ENCODE measurements at regions not wholly inside any gene's neighbourhood (a gene's known extent, or its start where the extent isn't known, plus 50 kb on each side); places are given as distances from the start of the nearest gene placed in this dataset.

DNA sequence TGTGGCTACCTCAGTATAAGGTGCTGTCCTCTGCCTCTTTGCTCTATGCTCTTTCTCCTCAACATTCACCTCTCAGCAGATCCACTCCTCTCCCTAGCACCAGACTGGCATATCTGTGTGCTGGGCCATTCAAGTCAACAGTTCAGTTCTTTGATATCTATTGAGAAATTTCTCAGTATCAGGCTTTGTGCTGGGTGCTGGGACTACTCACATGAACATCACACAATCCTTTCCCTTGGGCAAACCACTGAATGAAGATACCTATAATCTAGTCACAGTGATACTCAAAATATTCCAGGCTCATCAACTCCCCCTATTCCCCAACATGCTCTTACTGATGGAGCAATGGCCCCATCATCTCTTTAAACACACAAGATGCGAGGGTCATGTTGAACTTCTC lies 120.8 kb downstream of the RPL22L1 start:
- Histone ChIP-seq H3K4me3 (no peak overlapping the region), H3K9me3 (replicated peaks in 1 of 3) (no peaks in the 10 kb centered on the region), H3K27ac (no peak overlapping the region), H3K4me1 (replicated peaks in 1 of 2) (peaks cover 4 to 7% of the 10 kb centered on the region in 2 donors), H3K36me3 (replicated peaks in 1 of 2) (no peaks in the 10 kb centered on the region), H3K27me3 (no peaks in the 10 kb centered on the region)
- DNase-seq: no peak
- 90 to 98% (median 93%) methylated on average over 1 of the region's 1 CpG for WGBS, 4 donors
- no peak for TF ChIP-seq POLR2A (IDR thresholded peaks at IDR 0.05)
- TF ChIP-seq, protein P1, sequence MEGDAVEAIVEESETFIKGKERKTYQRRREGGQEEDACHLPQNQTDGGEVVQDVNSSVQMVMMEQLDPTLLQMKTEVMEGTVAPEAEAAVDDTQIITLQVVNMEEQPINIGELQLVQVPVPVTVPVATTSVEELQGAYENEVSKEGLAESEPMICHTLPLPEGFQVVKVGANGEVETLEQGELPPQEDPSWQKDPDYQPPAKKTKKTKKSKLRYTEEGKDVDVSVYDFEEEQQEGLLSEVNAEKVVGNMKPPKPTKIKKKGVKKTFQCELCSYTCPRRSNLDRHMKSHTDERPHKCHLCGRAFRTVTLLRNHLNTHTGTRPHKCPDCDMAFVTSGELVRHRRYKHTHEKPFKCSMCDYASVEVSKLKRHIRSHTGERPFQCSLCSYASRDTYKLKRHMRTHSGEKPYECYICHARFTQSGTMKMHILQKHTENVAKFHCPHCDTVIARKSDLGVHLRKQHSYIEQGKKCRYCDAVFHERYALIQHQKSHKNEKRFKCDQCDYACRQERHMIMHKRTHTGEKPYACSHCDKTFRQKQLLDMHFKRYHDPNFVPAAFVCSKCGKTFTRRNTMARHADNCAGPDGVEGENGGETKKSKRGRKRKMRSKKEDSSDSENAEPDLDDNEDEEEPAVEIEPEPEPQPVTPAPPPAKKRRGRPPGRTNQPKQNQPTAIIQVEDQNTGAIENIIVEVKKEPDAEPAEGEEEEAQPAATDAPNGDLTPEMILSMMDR (IDR thresholded peaks at IDR 0.05): no peak
- intact Hi-C loops (cut with DNase I): no loop called here

GRCh38 chr3:170746175-170746942 lies 123.6 kb downstream of the RPL22L1 start:
- no peak for TF ChIP-seq POLR2A (IDR thresholded peaks at IDR 0.05)
- TF ChIP-seq, protein P1 (IDR thresholded peaks at IDR 0.05): no peak
- intact Hi-C loops (cut with DNase I): no loop called here
- Histone ChIP-seq H3K27me3 (no peaks in the 10 kb centered on the region), H3K9me3 (replicated peaks in 1 of 3) (no peaks in the 10 kb centered on the region), H3K4me3 (no peak overlapping the region), H3K36me3 (replicated peaks in 1 of 2) (no peaks in the 10 kb centered on the region), H3K27ac (no peak overlapping the region), H3K4me1 (replicated peaks in 1 of 2) (peaks cover 3 to 4% of the 10 kb centered on the region in 2 donors)
- DNase-seq: no peak
- WGBS, 4 donors: 80 to 86% (median 84%) methylated on average over 3 of the region's 3 CpGs

- Histone ChIP-seq H3K27me3 (no peaks in the 10 kb centered on the region), H3K36me3 (replicated peaks in 1 of 2) (no peaks in the 10 kb centered on the region), H3K4me3 (no peak overlapping the region), H3K27ac (no peak overlapping the region), H3K4me1 (replicated peaks in 1 of 2) (peaks cover 0 to 4% of the 10 kb centered on the region in 2 donors), H3K9me3 (replicated peaks in 1 of 3) (no peaks in the 10 kb centered on the region)
- TF ChIP-seq, protein P1 (IDR thresholded peaks at IDR 0.05): no peak
- TF ChIP-seq POLR2A (IDR thresholded peaks at IDR 0.05): no peak
- DNase-seq: peak in 2 of 7 donors; percentile 14 to 29
- intact Hi-C loops (cut with DNase I): no loop called here
Observed at GRCh38 chr3:170745211-170745718, 124.7 kb downstream of the RPL22L1 start.

GRCh38 chr3:170741756-170742529 lies 128.1 kb downstream of the RPL22L1 start:
- no peaks in the 10 kb centered on the region for H3K36me3 ChIP-seq (replicated peaks in 1 of 2)
- 53 to 63% (median 56%) methylated on average over 2 of the region's 2 CpGs for WGBS, 4 donors
- intact Hi-C loops (cut with DNase I): no loop called here
- H3K9me3 ChIP-seq (replicated peaks in 1 of 3): no peaks in the 10 kb centered on the region
- no peak for DNase-seq
- H3K4me3 ChIP-seq: no peak overlapping the region
- no peak overlapping the region for H3K27ac ChIP-seq
- peaks cover 0 to 4% of the 10 kb centered on the region in 2 donors for H3K4me1 ChIP-seq (replicated peaks in 1 of 2)
- no peak for TF ChIP-seq POLR2A (IDR thresholded peaks at IDR 0.05)
- TF ChIP-seq, protein P1 (IDR thresholded peaks at IDR 0.05): no peak
- H3K27me3 ChIP-seq: no peaks in the 10 kb centered on the region
